Lower lobe of right lung (tissue), 2 donors: ENCODE measurements at regions not wholly inside any gene's neighbourhood (a gene's known extent, or its start where the extent isn't known, plus 50 kb on each side); places are given as distances from the start of the nearest gene placed in this dataset.
A peak's percentile ranks its signal among the peaks of the same experiment; 100 is the strongest.
"Not testable (repeated sequence)": the region's sequence is repeated elsewhere in the genome, so short reads cannot be mapped to it uniquely, and the experiment has no call there.

Experiments
- ATAC-seq, 2 donors: fragments of 200-7000 bp; cut with Tn5 transposase; one replicate each; pipeline ENCODE4 v1.9.1; 2020 to 2022; ENCODE audit warnings: mild to moderate bottlenecking in 2 of 2, moderate library complexity in 2 of 2
- DNase-seq: peaks from one replicate; pipeline ENCODE4 v3.0.0-alpha.2; 2020
- H3K27ac ChIP-seq: fragments of 200-600 bp; one replicate; pipeline ENCODE4 v1.8.0; 2022
- H3K27me3 ChIP-seq: fragments of 200-600 bp; one replicate; pipeline ENCODE4 v1.8.0; 2022; ENCODE audit warnings: low read depth
- H3K36me3 ChIP-seq: fragments of 200-600 bp; one replicate; pipeline ENCODE4 v1.8.0; 2022; ENCODE audit warnings: mild to moderate bottlenecking
- H3K4me1 ChIP-seq: fragments of 200-600 bp; one replicate; pipeline ENCODE4 v1.8.0; 2022
- H3K4me3 ChIP-seq: fragments of 200-600 bp; one replicate; pipeline ENCODE4 v1.8.0; 2022; ENCODE audit warnings: mild to moderate bottlenecking
- H3K9me3 ChIP-seq: fragments of 200-600 bp; one replicate; pipeline ENCODE4 v1.8.0; 2022
- intact Hi-C: fragments of 100-400 bp; cut with DNase I; formaldehyde crosslinking; loops from one replicate; pipeline ENCODE4 v1.11.0; 2022
- TF ChIP-seq, protein P1 (sequence below): fragments of 200-600 bp; IDR thresholded peaks from one replicate; pipeline ENCODE4 v1.8.0; 2022; ENCODE audit warnings: antibody characterized with exemption, mild to moderate bottlenecking
- donor health status: DM: no; HTN: yes; CAD: no; lungs with severe emphysema.

GRCh38 chr6:14520029-14520428, 402.5 kb downstream of the CD83 start:
- TF ChIP-seq, protein P1, sequence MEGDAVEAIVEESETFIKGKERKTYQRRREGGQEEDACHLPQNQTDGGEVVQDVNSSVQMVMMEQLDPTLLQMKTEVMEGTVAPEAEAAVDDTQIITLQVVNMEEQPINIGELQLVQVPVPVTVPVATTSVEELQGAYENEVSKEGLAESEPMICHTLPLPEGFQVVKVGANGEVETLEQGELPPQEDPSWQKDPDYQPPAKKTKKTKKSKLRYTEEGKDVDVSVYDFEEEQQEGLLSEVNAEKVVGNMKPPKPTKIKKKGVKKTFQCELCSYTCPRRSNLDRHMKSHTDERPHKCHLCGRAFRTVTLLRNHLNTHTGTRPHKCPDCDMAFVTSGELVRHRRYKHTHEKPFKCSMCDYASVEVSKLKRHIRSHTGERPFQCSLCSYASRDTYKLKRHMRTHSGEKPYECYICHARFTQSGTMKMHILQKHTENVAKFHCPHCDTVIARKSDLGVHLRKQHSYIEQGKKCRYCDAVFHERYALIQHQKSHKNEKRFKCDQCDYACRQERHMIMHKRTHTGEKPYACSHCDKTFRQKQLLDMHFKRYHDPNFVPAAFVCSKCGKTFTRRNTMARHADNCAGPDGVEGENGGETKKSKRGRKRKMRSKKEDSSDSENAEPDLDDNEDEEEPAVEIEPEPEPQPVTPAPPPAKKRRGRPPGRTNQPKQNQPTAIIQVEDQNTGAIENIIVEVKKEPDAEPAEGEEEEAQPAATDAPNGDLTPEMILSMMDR: no peak
- ATAC-seq: no peak
- intact Hi-C loops: no loop called here

DNA sequence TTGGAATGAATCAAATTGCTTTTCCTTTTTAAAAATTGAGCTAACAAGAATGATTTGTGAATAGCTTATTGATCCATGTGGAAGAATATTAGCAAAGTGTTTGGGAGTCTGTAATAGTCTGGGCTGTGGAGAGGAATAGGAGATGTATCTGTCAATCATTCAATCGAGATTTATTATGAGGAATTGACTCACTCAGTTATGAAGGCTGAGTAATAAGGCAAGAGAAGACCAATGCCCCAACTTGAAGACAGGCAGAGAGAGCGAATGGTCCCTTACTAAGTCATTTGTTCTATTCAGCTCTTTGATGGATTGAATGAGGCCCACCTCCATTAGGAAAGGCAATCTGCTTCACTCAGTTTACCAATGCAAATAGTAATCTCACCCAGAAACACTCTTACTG, 403.0 kb downstream of the CD83 start:
- TF ChIP-seq, protein P1: no peak
- intact Hi-C loops: no loop called here
- Histone ChIP-seq H3K36me3 (no peaks in the 10 kb centered on the region), H3K27ac (no peak overlapping the region), H3K4me1 (no peaks in the 10 kb centered on the region), H3K27me3 (no peaks in the 10 kb centered on the region), H3K4me3 (no peak overlapping the region), H3K9me3 (no peaks in the 10 kb centered on the region)
- DNase-seq: no peak
- no peak for ATAC-seq

More at GRCh38 chr6:14520029-14520428, 402.5 kb downstream of the CD83 start:
- Histone ChIP-seq H3K27ac (no peak overlapping the region), H3K4me1 (no peaks in the 10 kb centered on the region), H3K9me3 (no peaks in the 10 kb centered on the region), H3K36me3 (no peaks in the 10 kb centered on the region), H3K4me3 (no peak overlapping the region), H3K27me3 (no peaks in the 10 kb centered on the region)
- no peak for DNase-seq

GRCh38 chr6:14521141-14521540, 403.6 kb downstream of the CD83 start:
- no peaks in the 10 kb centered on the region for H3K9me3 ChIP-seq
- no peaks in the 10 kb centered on the region for H3K4me1 ChIP-seq
- H3K27ac ChIP-seq: no peak overlapping the region
- intact Hi-C loops: no loop called here
- H3K27me3 ChIP-seq: no peaks in the 10 kb centered on the region
- H3K4me3 ChIP-seq: no peak overlapping the region
- DNase-seq: no peak
- H3K36me3 ChIP-seq: no peaks in the 10 kb centered on the region
- no peak for ATAC-seq
- TF ChIP-seq, protein P1: no peak

GRCh38 chr6:14521861-14522260, 404.3 kb downstream of the CD83 start:
- ATAC-seq, H3K9me3 ChIP-seq, DNase-seq, H3K4me3 ChIP-seq, H3K27me3 ChIP-seq, H3K36me3 ChIP-seq, H3K4me1 ChIP-seq, intact Hi-C loops, H3K27ac ChIP-seq: not testable (repeated sequence)

GRCh38 chr6:14524319-14524718, 406.7 kb downstream of the CD83 start:
- Histone ChIP-seq H3K36me3 (no peaks in the 10 kb centered on the region), H3K9me3 (no peaks in the 10 kb centered on the region), H3K4me1 (no peaks in the 10 kb centered on the region), H3K27me3 (no peaks in the 10 kb centered on the region), H3K4me3 (no peak overlapping the region), H3K27ac (no peak overlapping the region)
- intact Hi-C loops: no loop called here
- peak; percentile 55 to 86 for ATAC-seq
- TF ChIP-seq, protein P1: no peak
- no peak for DNase-seq

DNA sequence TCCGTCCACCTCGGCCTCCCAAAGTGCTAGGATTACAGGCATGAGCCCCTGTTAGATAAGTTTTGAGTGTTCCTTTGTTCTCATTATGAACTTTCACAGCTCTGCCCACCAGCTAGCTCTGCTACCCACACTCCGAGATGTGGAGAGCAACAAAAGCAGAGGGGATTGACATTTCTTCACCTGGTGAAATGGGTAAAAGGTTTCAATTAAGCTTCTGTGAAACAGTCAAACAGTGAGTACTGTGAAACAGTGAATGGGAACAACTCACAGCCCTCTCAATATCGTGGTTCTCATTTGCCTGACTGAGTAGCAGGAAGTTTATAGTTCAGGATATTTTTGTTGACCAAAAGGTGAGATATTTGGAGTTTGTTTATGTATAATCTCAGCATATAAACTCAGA, 412.8 kb downstream of the CD83 start:
- Histone ChIP-seq H3K9me3 (no peaks in the 10 kb centered on the region), H3K27ac (no peak overlapping the region), H3K4me1 (no peaks in the 10 kb centered on the region), H3K36me3 (no peaks in the 10 kb centered on the region), H3K4me3 (no peak overlapping the region), H3K27me3 (no peaks in the 10 kb centered on the region)
- intact Hi-C loops: no loop called here
- no peak for ATAC-seq
- no peak for DNase-seq
- TF ChIP-seq, protein P1: no peak
